HL-60 (cell line): ENCODE measurements at regions not wholly inside any gene's neighbourhood (a gene's known extent, or its start where the extent isn't known, plus 50 kb on each side); places are given as distances from the start of the nearest gene placed in this dataset.

ENCODE experiments used
- DNase-seq, 2 experiments: peaks; one replicate each; pipeline ENCODE4 v3.0.0-alpha.2; 2010 to 2020; ENCODE audit warnings: low read depth in 1 of 2, low spot score in 1 of 2
- H3K27ac ChIP-seq: fragments of 250-450 bp; sonication (Bioruptor Pico); replicated peaks from 2 replicates; pipeline ENCODE4 v1.5.1; 2020; ENCODE audit warnings: mild to moderate bottlenecking, moderate library complexity
- H3K27me3 ChIP-seq: fragments of 250-450 bp; sonication (Bioruptor Pico); 2 replicates; pipeline ENCODE4 v1.5.1; 2021; ENCODE audit warnings: mild to moderate bottlenecking, moderate library complexity; ENCODE audit not compliant: insufficient read depth, poor library complexity, severe bottlenecking
- H3K4me3 ChIP-seq: replicated peaks from 2 replicates; pipeline ENCODE4 v1.5.1; 2011; ENCODE audit warnings: mild to moderate bottlenecking, control low read depth, low read length; ENCODE audit not compliant: insufficient read depth
- GABPA ChIP-seq: IDR thresholded peaks from 2 replicates; pipeline ENCODE4 v1.6.1; 2012; ENCODE audit warnings: low read depth
- POLR2AphosphoS5 ChIP-seq: IDR thresholded peaks from 2 replicates; pipeline ENCODE4 v1.6.1; 2012; ENCODE audit warnings: low read depth
- REST ChIP-seq: IDR thresholded peaks from 2 replicates; pipeline ENCODE4 v1.6.1; 2012; ENCODE audit warnings: low read depth; ENCODE audit not compliant: insufficient replicate concordance
- SPI1 ChIP-seq: IDR thresholded peaks from 2 replicates; pipeline ENCODE4 v1.6.1; 2012; ENCODE audit warnings: low read depth, mild to moderate bottlenecking, borderline replicate concordance
- TF ChIP-seq, protein P1 (sequence below): IDR thresholded peaks from one replicate; pipeline ENCODE4 v1.5.1; 2011; ENCODE audit warnings: low read length, control low read depth, inconsistent platforms; ENCODE audit not compliant: insufficient read depth

GRCh38 chr10:128695931-128696330 lies 569.7 kb upstream of the MKI67 start:
- Histone ChIP-seq H3K4me3 (no peak overlapping the region), H3K27me3 (no peaks in the 10 kb centered on the region), H3K27ac (no peak overlapping the region)
- no peak for DNase-seq
- TF ChIP-seq GABPA (no peak), SPI1 (no peak), POLR2AphosphoS5 (no peak), REST (no peak)
- TF ChIP-seq, protein P1, sequence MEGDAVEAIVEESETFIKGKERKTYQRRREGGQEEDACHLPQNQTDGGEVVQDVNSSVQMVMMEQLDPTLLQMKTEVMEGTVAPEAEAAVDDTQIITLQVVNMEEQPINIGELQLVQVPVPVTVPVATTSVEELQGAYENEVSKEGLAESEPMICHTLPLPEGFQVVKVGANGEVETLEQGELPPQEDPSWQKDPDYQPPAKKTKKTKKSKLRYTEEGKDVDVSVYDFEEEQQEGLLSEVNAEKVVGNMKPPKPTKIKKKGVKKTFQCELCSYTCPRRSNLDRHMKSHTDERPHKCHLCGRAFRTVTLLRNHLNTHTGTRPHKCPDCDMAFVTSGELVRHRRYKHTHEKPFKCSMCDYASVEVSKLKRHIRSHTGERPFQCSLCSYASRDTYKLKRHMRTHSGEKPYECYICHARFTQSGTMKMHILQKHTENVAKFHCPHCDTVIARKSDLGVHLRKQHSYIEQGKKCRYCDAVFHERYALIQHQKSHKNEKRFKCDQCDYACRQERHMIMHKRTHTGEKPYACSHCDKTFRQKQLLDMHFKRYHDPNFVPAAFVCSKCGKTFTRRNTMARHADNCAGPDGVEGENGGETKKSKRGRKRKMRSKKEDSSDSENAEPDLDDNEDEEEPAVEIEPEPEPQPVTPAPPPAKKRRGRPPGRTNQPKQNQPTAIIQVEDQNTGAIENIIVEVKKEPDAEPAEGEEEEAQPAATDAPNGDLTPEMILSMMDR, result no peak

GRCh38 chr10:128697437-128697836 lies 571.2 kb upstream of the MKI67 start:
- H3K27me3 ChIP-seq, result no peaks in the 10 kb centered on the region
- H3K27ac ChIP-seq, result no peak overlapping the region
- TF ChIP-seq GABPA (no peak), REST (no peak), SPI1 (no peak), POLR2AphosphoS5 (no peak)
- TF ChIP-seq, protein P1, result no peak
- no peak overlapping the region for H3K4me3 ChIP-seq
- DNase-seq, result no peak

DNA sequence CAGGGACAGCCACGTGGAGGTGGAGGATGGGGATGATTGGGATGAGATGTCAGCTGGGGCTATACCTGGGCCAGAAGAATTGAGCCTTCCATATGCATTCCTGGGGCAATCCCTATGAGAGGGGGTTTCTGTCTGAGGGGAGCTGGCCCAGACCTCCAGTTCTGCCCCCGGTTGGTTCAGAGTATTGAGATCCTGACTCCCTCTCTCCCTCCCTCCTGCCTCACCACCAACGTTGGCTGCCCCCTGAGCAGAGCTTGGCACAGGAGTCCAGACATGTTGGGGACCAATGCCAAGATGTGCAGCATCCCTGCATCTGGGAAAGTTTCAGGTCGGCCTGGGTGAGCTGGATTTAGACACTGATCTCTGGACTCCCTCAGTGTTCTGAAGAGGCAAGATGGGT lies 575.2 kb upstream of the MKI67 start:
- TF ChIP-seq REST, result no peak
- no peak for TF ChIP-seq GABPA
- TF ChIP-seq POLR2AphosphoS5, result no peak
- no peak for TF ChIP-seq SPI1
- TF ChIP-seq, protein P1, result no peak
- no peak overlapping the region for H3K27ac ChIP-seq

More for the DNA sequence above, 575.2 kb upstream of the MKI67 start:
- DNase-seq, result no peak
- Histone ChIP-seq H3K27me3 (no peaks in the 10 kb centered on the region), H3K4me3 (no peak overlapping the region)
